ENCODE measurements at regions not wholly inside any gene's neighbourhood (a gene's known extent, or its start where the extent isn't known, plus 50 kb on each side); places are given as distances from the start of the nearest gene placed in this dataset.

DNA sequence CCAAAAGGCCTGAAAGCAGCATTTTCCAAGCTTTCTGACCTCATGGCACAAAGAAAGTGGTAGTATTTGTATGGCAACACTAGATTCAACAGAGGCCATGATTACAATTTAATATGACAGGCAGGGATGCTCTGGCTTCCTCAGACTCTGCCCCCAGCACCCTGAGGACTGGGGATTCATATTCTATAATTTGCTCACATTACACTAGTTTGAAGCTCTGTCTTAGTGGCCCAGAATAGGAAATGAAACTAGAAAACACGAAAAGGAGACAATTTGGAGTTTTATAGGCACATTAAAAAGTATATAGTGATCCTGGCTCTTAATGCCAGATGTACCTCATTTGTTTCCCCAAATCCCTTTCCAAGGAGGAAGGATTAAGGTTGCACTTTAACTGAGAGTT lies 173.0 kb upstream of the STK17B start:
- DNase-seq (ENCODE audit: low read depth in 3 of 3, low spot score in 2 of 3), result no peak

DNA sequence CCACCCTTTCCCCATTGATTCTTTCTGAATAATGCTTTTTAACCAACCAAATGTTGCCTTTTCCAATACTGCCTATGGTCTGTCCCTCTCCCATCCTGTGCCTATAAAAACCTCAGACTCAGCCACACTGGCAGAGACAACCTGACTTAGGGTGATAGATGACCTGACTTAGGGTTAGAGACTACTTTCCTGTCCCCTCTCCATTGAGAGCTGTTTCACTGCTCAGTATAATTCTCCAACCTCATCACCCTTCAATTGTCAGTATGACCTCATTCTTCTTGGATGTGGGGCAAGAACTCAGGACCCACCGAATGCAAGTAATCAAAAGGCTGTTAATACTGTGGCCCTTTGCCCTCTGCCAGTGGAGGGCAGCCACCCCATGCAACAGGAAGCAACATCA lies 182.3 kb upstream of the STK17B start:
- DNase-seq (ENCODE audit: low read depth in 3 of 3, low spot score in 2 of 3), result no peak

DNA sequence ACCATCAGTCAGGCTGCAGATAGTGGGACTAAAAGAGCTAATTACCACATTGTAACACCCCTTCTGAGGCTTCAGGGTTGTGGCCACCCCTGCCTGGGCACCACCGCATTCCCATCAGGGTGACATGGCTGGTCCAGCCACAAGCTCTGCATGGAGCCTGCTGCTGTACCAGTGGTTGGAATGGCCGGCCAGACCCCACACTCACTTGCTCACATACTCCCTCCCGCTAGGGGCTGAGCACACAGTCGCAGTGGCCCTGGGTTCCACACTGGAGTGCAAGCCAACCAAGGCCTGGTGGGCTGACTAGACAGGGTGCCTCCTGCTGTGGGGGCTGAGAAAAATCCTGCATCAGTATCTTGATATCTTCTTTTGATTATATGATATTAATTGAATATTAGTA lies 182.8 kb upstream of the STK17B start:
- DNase-seq (ENCODE audit: low read depth in 3 of 3, low spot score in 2 of 3), result no peak

GRCh38 chr2:196356332-196356731 lies 185.0 kb upstream of the STK17B start:
- no peak for DNase-seq (ENCODE audit: low read depth in 3 of 3, low spot score in 2 of 3)

DNA sequence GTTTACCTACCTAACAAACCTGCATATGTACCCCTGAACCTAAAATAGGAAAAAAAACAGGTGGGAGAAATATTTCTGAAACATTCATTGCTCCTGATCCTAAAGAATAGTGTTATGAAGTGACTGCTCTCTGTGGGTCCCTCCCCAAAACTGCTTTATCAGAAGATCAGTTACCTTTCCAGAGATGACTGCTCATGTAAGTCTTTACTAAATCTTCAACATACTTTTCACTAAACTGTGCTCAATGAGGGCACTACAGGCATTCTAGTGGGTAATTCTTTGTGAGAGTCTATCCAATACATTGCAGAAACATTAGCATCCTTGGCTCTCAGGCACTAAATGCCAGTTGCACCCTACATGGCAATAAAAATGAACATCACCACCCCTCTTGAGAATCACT lies 189.3 kb upstream of the STK17B start:
- no peak for DNase-seq (ENCODE audit: low read depth in 3 of 3, low spot score in 2 of 3)

GRCh38 chr2:196361606-196362326 lies 190.4 kb upstream of the STK17B start:
- no peak for DNase-seq (ENCODE audit: low read depth in 3 of 3, low spot score in 2 of 3)

GRCh38 chr2:196362973-196363549 lies 191.7 kb upstream of the STK17B start:
- no peak for DNase-seq (ENCODE audit: low read depth in 3 of 3, low spot score in 2 of 3)

- DNase-seq (ENCODE audit: low read depth in 3 of 3, low spot score in 2 of 3), result no peak
These were observed 193.8 kb upstream of the STK17B start for GRCh38 chr2:196365145-196365544.

DNA sequence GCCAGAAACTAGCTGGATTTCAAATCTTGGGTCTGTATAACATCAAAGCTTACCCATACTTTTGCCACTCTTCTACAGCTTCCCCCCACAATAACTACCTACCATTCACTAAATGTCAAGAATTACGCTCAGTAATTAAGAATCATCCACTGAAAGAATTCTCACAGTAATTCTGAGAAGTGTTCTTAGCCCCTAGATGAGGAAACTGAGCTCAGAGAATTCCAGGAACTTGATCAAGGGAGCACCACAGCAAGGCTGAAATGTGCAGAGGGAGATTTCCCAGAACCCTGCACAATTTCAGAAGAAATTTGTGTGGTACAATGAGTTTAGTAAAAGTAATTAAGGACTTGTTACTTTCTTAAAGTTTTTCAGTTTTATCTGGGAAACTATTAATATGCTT lies 194.5 kb upstream of the STK17B start:
- DNase-seq (ENCODE audit: low read depth in 3 of 3, low spot score in 2 of 3), result no peak

GRCh38 chr2:196367633-196368032 lies 196.3 kb upstream of the STK17B start:
- DNase-seq (ENCODE audit: low read depth in 3 of 3, low spot score in 2 of 3), result no peak

- no peak for DNase-seq (ENCODE audit: low read depth in 3 of 3, low spot score in 2 of 3)
These were observed 197.3 kb upstream of the STK17B start for GRCh38 chr2:196368546-196369225.

GRCh38 chr2:196369967-196370366 lies 198.6 kb upstream of the STK17B start:
- DNase-seq (ENCODE audit: low read depth in 3 of 3, low spot score in 2 of 3), result no peak

GRCh38 chr2:196370381-196370780 lies 199.0 kb upstream of the STK17B start:
- DNase-seq (ENCODE audit: low read depth in 3 of 3, low spot score in 2 of 3), result no peak

DNA sequence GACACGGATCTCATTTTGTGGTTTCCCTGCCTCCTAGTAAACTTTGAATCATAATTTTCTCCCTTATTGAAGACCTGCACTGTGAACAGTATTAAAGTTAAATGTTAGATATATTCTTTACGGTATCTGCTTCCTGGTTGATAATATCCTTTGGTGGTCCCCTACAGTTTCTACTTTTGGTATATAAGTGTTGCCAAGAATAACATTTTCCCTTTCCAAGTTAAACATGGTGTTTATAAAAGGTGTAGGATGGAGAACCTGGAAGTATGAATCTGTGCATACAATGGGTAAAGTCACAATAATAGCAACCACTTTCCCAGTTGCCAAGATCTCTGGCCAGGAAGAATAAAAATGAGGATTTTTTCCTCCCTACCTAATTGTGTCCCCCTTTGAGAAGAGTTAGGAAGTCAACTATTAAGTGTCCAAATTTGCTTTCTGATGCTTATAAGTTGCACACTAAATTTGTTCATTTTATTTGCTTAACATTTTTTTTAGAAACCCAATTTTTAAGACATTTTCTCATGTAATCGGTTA lies 201.0 kb upstream of the STK17B start:
- DNase-seq (ENCODE audit: low read depth in 3 of 3, low spot score in 2 of 3), result no peak

- no peak for DNase-seq (ENCODE audit: low read depth in 3 of 3, low spot score in 2 of 3)
These were observed 201.7 kb upstream of the STK17B start for GRCh38 chr2:196372811-196373664.

DNA sequence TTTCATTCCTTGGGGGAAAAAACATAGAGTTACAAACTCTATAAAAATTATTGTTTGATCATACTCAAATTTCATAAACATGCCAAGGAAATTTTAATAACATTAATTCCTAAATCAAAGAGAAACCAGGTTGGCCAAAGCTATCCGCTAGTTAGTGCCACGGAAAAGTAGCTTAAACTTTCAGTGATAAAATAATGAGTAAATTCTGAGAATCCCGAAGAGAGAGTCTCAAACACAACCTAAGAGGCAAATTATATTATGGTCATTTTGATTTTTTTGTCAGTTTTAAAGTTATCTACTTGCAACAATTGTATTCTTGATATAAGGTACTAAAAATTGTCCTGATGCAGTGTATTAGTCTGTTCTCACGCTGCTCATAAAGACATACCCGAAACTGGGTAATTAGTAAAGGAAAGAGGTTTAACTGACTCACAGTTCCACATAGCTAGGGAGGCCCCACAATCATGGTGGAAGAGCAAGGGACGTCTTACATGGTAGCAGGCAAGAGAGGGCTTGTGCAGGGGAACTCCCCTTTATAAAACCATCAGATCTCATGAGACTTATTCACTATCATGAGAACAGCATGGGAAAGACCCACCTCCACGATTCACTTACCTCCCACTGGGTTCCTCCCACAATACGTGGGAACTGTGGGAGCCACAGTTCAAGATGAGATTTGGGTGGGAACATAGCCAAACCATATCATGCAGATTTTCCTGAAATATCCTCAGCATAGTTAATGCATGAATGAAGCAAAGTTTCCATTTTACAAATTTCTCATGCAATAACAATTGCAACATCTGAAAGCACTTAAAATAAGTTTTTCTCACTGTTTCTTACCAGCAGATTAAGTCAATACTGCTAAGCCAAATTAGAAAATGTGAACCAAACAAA lies 205.9 kb upstream of the STK17B start:
- no peak for DNase-seq (ENCODE audit: low read depth in 3 of 3, low spot score in 2 of 3)

- no peak for DNase-seq (ENCODE audit: low read depth in 3 of 3, low spot score in 2 of 3)
These were observed 208.2 kb upstream of the STK17B start for GRCh38 chr2:196379600-196379999.

DNA sequence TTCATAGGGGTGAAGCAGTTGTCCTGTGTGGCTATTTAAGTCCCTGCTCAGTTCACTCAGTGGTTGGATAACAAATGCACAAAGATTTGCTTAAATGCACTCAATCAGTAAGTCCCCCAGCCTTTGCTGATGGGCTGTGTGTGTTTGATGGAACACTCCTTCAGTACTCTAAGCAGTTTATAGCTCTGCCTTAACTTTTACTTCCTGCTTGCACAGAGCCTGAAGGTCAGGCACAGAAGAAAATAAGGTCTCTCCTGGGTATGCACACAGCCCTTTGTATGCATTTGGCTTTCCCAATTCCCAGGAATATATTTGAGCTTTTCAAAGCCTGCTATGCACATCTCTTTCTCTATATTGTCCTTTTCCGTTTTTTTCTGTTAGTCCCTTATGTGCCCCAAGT lies 208.7 kb upstream of the STK17B start:
- DNase-seq (ENCODE audit: low read depth in 3 of 3, low spot score in 2 of 3), result no peak

DNA sequence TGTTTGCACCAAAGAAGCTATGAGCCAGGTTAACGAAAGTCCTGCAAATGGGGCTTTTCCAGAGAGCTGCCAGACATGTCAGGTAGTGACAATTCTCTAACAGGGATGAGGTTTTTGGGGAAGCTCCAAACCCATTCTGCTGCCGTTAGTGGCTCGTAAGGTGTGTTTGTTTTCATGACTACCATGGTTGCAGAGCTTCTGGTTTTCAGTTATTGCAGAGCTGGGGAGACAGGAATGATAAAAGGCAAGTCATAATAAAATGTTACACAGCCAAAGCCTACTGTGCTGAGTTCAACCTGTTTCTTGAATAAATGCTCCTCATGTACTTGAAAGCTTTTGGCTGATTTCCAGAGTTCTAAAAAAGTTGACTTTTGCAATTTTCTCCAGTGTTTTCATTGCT lies 209.2 kb upstream of the STK17B start:
- no peak for DNase-seq (ENCODE audit: low read depth in 3 of 3, low spot score in 2 of 3)

GRCh38 chr2:196381464-196381863 lies 210.1 kb upstream of the STK17B start:
- no peak for DNase-seq (ENCODE audit: low read depth in 3 of 3, low spot score in 2 of 3)
